Activated CD8-positive, alpha-beta T cell treated with anti-CD3 and anti-CD28 coated beads for 36 hours (primary cell): ENCODE measurements at regions not wholly inside any gene's neighbourhood (a gene's known extent, or its start where the extent isn't known, plus 50 kb on each side); places are given as distances from the start of the nearest gene placed in this dataset.

Source experiments
- ATAC-seq: fragments of 200-7000 bp; cut with Tn5 transposase; one replicate; pipeline ENCODE4 v1.10.0; 2021; ENCODE audit warnings: mild to moderate bottlenecking, moderate library complexity
- CTCF ChIA-PET: fragments of 350-600 bp; sonication (Branson Sonifier 250); formaldehyde crosslinking; loops from one replicate; lab custom pipeline; 2021; ENCODE audit warnings: antibody characterized with exemption; lab: Charles Lee
- POLR2A ChIA-PET: fragments of 350-600 bp; sonication (Branson Sonifier 250); formaldehyde crosslinking; loops from one replicate; lab custom pipeline; 2021; ENCODE audit warnings: antibody characterized with exemption; lab: Charles Lee
- DNase-seq: peaks from one replicate; pipeline ENCODE4 v3.0.0-alpha.2; 2020
- H3K27ac Mint-ChIP-seq: one replicate; pipeline ENCODE4 v1.8.0; 2021; ENCODE audit warnings: mild to moderate bottlenecking, mixed read lengths
- H3K27me3 Mint-ChIP-seq: one replicate; pipeline ENCODE4 v1.8.0; 2021; ENCODE audit warnings: mixed read lengths
- H3K36me3 Mint-ChIP-seq: one replicate; pipeline ENCODE4 v1.8.0; 2021; ENCODE audit warnings: low read depth, mixed read lengths
- H3K4me1 Mint-ChIP-seq: one replicate; pipeline ENCODE4 v1.8.0; 2021; ENCODE audit warnings: low read depth, mixed read lengths
- H3K4me3 Mint-ChIP-seq: one replicate; pipeline ENCODE4 v1.8.0; 2021; ENCODE audit warnings: mild to moderate bottlenecking, moderate library complexity, mixed read lengths
- H3K9me3 Mint-ChIP-seq: one replicate; pipeline ENCODE4 v1.8.0; 2021; ENCODE audit warnings: mixed read lengths
- CTCF ChIP-seq: fragments of 200-600 bp; IDR thresholded peaks from one replicate; pipeline ENCODE4 v1.8.0; 2022; ENCODE audit warnings: antibody characterized with exemption, mild to moderate bottlenecking
- intact Hi-C: fragments of 100-400 bp; cut with micrococcal nuclease; formaldehyde crosslinking; loops from one replicate; pipeline ENCODE4 v1.10.0; 2022

GRCh38 chr15:70289191-70289955 lies 191.7 kb upstream of the TLE3 start:
- CTCF ChIA-PET, result no interaction called here
- POLR2A ChIA-PET, result no interaction called here
- intact Hi-C loops, result no loop called here

GRCh38 chr15:70286113-70286806 lies 188.5 kb upstream of the TLE3 start:
- ATAC-seq (no peak), DNase-seq (no peak)
- TF ChIP-seq CTCF, result no peak
- peaks cover 10% of the 10 kb centered on the region for H3K4me1 Mint-ChIP-seq
- H3K4me3 Mint-ChIP-seq, result no peak overlapping the region
- no peak overlapping the region for H3K27ac Mint-ChIP-seq
- H3K9me3 Mint-ChIP-seq, result no peaks in the 10 kb centered on the region
- no peaks in the 10 kb centered on the region for H3K36me3 Mint-ChIP-seq
- ChIA-PET POLR2A (interaction anchor here (1.0 to 1.4 kb wide), 2 partner anchors 14 to 46 kb away, joined by 3 read pairs; no protein-coding TSS in a partner anchor), CTCF (no interaction called here)
- intact Hi-C loops, result no loop called here
- peaks cover 2% of the 10 kb centered on the region for H3K27me3 Mint-ChIP-seq

More at GRCh38 chr15:70289191-70289955, 191.7 kb upstream of the TLE3 start:
- Mint-ChIP-seq H3K27ac (no peak overlapping the region), H3K27me3 (peaks cover 2% of the 10 kb centered on the region), H3K4me3 (no peak overlapping the region), H3K36me3 (no peaks in the 10 kb centered on the region), H3K9me3 (no peaks in the 10 kb centered on the region), H3K4me1 (peaks cover 4% of the 10 kb centered on the region)
- no peak for DNase-seq
- peak; percentile 20 for ATAC-seq
- no peak for TF ChIP-seq CTCF

GRCh38 chr15:70284438-70285214 lies 186.9 kb upstream of the TLE3 start:
- Mint-ChIP-seq H3K27me3 (no peaks in the 10 kb centered on the region), H3K36me3 (no peaks in the 10 kb centered on the region), H3K4me1 (peaks cover 11% of the 10 kb centered on the region), H3K4me3 (no peak overlapping the region), H3K27ac (no peak overlapping the region), H3K9me3 (no peaks in the 10 kb centered on the region)
- ChIA-PET POLR2A (interaction anchor here (0.8 to 1.1 kb wide), 2 partner anchors 10 to 373 kb away, joined by 3 read pairs; no protein-coding TSS in a partner anchor), CTCF (interaction anchor here (1.5 kb wide), 1 partner anchor 182 kb away, joined by 3 read pairs; no protein-coding TSS in a partner anchor)
- ATAC-seq (no peak), DNase-seq (no peak)
- TF ChIP-seq CTCF, result no peak
- intact Hi-C loops, result no loop called here

GRCh38 chr15:70283511-70283910 lies 185.8 kb upstream of the TLE3 start:
- H3K4me1 Mint-ChIP-seq, result peaks cover 11% of the 10 kb centered on the region
- intact Hi-C loops, result no loop called here
- H3K4me3 Mint-ChIP-seq, result no peak overlapping the region
- no peak for ATAC-seq
- no peak for TF ChIP-seq CTCF
- no peaks in the 10 kb centered on the region for H3K9me3 Mint-ChIP-seq
- H3K27ac Mint-ChIP-seq, result no peak overlapping the region
- ChIA-PET POLR2A (interaction anchor here (0.6 kb wide), 1 partner anchor 53 kb away, joined by 3 read pairs; no protein-coding TSS in a partner anchor), CTCF (no interaction called here)
- no peaks in the 10 kb centered on the region for H3K27me3 Mint-ChIP-seq
- H3K36me3 Mint-ChIP-seq, result no peaks in the 10 kb centered on the region
- no peak for DNase-seq
